GM12872 (cell line): ENCODE measurements at regions not wholly inside any gene's neighbourhood (a gene's known extent, or its start where the extent isn't known, plus 50 kb on each side); places are given as distances from the start of the nearest gene placed in this dataset.

Source experiments
- TF ChIP-seq, protein P1 (sequence below): IDR thresholded peaks from 3 replicates; pipeline ENCODE4 v1.5.1; 2011; ENCODE audit warnings: low read depth, mild to moderate bottlenecking, low read length, moderate library complexity; ENCODE audit not compliant: insufficient read depth

DNA sequence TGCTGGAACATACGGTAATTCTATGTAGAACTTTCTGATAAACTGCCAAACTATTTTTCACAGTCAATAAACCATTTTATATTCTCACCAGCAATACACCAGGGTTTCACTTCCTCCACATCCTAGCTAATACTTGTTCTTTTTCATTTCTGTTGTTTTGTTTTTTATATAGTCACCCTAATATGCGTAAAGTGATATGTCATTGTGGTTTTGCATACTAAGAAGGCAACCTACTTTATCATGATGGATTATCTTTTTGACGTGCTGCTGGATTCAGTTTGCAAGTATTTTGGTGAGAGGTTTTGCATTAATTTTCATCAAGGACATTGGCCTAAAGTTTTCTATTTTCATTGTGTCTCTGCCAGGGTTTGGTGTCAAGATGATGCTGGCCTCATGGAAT is 1384.1 kb downstream of the UQCRFS1 start:
- TF ChIP-seq, protein P1, sequence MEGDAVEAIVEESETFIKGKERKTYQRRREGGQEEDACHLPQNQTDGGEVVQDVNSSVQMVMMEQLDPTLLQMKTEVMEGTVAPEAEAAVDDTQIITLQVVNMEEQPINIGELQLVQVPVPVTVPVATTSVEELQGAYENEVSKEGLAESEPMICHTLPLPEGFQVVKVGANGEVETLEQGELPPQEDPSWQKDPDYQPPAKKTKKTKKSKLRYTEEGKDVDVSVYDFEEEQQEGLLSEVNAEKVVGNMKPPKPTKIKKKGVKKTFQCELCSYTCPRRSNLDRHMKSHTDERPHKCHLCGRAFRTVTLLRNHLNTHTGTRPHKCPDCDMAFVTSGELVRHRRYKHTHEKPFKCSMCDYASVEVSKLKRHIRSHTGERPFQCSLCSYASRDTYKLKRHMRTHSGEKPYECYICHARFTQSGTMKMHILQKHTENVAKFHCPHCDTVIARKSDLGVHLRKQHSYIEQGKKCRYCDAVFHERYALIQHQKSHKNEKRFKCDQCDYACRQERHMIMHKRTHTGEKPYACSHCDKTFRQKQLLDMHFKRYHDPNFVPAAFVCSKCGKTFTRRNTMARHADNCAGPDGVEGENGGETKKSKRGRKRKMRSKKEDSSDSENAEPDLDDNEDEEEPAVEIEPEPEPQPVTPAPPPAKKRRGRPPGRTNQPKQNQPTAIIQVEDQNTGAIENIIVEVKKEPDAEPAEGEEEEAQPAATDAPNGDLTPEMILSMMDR, result no peak

DNA sequence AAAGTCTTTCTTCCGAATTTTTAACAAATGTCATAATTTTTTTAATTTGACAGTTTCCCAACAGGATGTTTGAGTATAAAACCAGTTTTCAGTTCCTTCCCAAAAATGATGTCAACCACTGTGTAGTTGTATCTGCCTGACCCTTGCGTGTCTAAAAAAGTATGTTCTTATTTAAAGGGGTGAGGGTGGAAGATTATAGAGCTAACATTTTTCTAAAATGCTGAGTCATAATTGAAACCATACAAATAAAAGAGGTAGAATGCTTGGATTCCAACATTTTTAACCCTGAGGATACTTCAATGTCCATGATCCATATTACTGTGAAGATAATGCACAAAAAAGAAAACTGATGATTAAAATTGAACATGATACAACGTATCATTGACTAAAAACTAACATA is 1388.8 kb downstream of the UQCRFS1 start:
- TF ChIP-seq, protein P1, result no peak

DNA sequence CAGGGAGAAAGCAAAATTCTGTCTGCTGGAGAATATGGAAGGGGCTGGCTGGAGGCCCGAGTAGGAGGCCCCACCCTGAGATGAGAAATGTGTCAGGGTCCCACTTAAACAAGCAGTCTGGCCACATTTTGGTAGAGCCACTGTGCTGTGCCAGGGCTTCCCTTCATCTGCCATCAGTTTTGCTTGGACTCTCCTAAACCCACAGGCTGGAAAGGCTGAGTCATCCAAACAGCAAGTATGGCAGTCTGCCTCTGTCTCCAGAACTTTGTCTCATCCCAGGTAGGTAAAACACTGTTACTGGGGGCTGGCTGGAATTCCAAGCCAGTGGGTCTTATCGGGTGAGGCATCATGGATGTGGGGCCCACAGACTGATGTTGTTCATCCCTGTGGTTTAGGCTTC is 1390.6 kb downstream of the UQCRFS1 start:
- TF ChIP-seq, protein P1, result no peak

DNA sequence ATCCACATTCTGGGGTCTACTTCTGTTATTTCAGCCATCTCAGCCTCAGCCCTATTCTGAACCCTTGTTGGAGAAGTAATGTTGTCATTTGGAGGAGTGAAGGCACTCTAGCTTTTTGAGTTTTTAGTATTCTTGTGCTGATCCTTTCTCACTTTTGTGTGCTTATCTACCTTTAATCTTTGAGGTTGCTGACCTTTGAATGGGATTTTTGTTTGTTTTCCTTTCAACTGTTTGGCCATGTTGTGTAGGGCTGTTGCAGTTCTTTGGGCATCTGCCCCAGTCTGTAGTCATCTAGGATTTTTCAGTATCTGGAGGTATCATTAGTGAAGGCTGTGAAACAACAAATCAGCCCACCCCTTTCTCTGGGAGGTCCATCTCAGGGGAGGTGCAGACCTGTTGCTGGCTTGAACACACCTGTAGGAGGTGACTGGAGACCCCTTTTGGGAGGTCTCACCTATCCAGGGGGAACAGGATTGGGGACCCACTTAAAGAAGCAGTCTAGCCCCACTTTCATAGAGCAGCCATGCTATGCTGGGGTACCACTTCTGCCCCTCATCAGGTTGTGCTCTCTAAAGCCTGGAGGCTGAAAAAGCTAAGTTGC is 1391.4 kb downstream of the UQCRFS1 start:
- TF ChIP-seq, protein P1, result no peak

DNA sequence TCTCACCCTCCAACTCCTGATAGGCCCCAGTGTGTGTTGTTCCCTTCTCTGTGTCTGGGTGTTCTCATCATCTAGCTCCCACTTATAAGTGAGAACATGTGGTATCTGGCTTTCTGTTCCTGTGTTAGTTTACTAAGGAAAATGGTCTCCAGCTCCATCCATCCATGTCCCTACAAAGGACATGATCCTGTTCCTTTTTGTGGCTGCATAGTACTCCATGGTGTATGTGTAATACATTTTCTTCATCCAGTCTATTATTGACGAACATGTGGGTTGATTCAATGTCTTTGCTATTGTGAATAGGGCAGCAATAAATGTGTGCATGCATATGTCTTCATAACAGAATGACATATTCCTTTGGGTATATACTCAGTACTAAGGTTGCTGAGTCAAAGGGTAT is 1397.0 kb downstream of the UQCRFS1 start:
- TF ChIP-seq, protein P1, result no peak

DNA sequence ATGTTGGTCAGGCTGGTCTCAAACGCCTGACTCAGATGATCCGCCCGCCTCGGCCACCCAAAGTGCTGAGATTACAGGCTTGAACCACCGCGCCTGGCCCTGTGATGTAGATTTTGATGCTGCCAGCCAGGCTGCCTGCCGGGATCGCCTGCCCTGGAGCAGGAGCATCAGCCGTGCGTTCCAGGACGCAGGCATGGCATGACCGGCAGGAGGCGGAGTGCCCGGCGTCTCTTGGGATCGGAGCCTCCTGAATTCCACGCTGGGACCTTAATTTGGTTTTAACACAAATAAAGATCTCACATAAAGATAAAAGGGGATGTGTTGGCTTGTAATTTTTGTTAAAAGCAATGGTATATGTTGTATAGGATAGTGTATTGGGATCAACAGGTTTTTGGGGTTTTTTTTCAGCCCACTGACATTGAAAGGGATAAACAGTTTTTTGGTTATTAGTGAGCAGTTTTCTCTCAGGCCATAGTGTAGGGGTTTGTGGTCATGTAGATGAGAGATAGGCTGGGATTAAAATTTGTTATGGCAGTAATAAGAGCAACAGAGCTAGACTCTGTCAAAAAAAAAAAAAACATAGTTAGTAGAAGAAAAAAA is 1406.4 kb downstream of the UQCRFS1 start:
- TF ChIP-seq, protein P1, result no peak

DNA sequence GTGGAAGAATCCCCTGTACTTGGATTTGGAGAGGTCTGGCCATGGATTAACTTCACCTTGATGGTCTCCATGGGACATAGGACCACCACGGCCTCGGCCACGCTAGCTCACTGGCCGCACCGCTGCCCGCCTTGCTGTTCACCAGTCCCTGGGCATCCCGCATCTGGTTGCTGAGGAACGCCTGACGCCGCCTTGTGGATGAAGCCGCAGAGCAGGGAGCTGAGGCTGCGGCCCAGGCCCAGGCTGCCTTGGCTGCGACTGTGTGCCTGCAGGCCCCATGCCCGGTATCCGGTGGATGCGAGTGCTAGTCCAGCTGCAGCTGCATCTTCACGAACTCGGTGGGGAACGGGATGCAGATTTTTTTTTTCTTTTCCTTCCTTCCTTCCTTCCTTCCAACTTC is 1407.1 kb downstream of the UQCRFS1 start:
- TF ChIP-seq, protein P1, result no peak
